Endothelial cell of umbilical vein (primary cell): ENCODE measurements at regions not wholly inside any gene's neighbourhood (a gene's known extent, or its start where the extent isn't known, plus 50 kb on each side); places are given as distances from the start of the nearest gene placed in this dataset.

Experiments
- EZH2 ChIP-seq: IDR thresholded peaks from 2 replicates; pipeline ENCODE4 v1.6.1; 2012; ENCODE audit warnings: borderline replicate concordance, low read depth, mild to moderate bottlenecking, moderate library complexity, low read length, inconsistent platforms; ENCODE audit not compliant: severe bottlenecking
- GATA2 ChIP-seq: IDR thresholded peaks from 2 replicates; pipeline ENCODE4 v1.7.0; 2011; ENCODE audit warnings: low read depth, mild to moderate bottlenecking, moderate library complexity, mixed read lengths, low read length; ENCODE audit not compliant: insufficient read length, insufficient read depth
- MYC ChIP-seq: IDR thresholded peaks from one replicate; pipeline ENCODE4 v1.6.1; 2011; ENCODE audit warnings: mild to moderate bottlenecking, low read depth, low read length
- POLR2A ChIP-seq: IDR thresholded peaks from 2 replicates; pipeline ENCODE4 v1.6.1; 2012; ENCODE audit warnings: low read depth, mild to moderate bottlenecking, control low read depth, low read length
- POLR2AphosphoS5 ChIP-seq: IDR thresholded peaks from 2 replicates; pipeline ENCODE4 v1.6.1; 2012; ENCODE audit warnings: low read depth, mild to moderate bottlenecking, control low read depth, low read length, moderate library complexity; ENCODE audit not compliant: insufficient read depth
- TF ChIP-seq, protein P1 (sequence below), 2 donors: IDR thresholded peaks; 1 replicate in 1 of 2; 2 replicates in 1 of 2; pipeline ENCODE4 v1.5.1; 2011; ENCODE audit warnings: low read length in 2 of 2, mild to moderate bottlenecking in 2 of 2, moderate library complexity in 2 of 2, control low read depth in 1 of 2, inconsistent platforms in 1 of 2, low read depth in 1 of 2; ENCODE audit not compliant: insufficient read depth in 1 of 2; ENCODE audit errors: extremely low read depth in 1 of 2
- TF ChIP-seq, protein P2 (sequence below): IDR thresholded peaks from 2 replicates; pipeline ENCODE4 v1.6.1; 2011; ENCODE audit not compliant: insufficient read depth, insufficient read length

DNA sequence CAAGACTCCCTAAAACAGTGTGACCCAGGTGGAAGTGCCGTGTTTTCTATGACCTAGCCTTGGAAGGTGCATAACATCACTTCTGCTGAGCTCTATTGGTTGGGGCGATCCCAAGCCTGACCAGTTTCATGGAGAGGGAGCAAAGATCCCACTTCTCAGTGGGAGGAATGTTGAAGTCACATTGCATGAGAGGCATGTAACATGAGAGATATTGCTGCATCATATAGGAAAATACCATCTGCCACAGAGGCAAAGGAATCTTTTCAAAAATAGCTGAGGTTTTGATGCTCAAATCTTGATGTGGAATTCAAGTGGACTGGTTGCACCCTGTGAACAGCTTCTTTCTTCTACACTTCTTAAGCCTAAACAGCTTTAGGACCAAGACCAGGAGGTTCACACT, 56.4 kb upstream of the NLRP1 start:
- TF ChIP-seq, protein P1, sequence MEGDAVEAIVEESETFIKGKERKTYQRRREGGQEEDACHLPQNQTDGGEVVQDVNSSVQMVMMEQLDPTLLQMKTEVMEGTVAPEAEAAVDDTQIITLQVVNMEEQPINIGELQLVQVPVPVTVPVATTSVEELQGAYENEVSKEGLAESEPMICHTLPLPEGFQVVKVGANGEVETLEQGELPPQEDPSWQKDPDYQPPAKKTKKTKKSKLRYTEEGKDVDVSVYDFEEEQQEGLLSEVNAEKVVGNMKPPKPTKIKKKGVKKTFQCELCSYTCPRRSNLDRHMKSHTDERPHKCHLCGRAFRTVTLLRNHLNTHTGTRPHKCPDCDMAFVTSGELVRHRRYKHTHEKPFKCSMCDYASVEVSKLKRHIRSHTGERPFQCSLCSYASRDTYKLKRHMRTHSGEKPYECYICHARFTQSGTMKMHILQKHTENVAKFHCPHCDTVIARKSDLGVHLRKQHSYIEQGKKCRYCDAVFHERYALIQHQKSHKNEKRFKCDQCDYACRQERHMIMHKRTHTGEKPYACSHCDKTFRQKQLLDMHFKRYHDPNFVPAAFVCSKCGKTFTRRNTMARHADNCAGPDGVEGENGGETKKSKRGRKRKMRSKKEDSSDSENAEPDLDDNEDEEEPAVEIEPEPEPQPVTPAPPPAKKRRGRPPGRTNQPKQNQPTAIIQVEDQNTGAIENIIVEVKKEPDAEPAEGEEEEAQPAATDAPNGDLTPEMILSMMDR (IDR thresholded peaks at IDR 0.05; ENCODE audit: extremely low read depth in 1 of 2, insufficient read depth in 1 of 2, low read depth in 1 of 2, low read length in 2 of 2), result no peak
- TF ChIP-seq EZH2 (no peak), POLR2A (no peak), POLR2AphosphoS5 (no peak), GATA2 (no peak), MYC (no peak)
- TF ChIP-seq, protein P2, sequence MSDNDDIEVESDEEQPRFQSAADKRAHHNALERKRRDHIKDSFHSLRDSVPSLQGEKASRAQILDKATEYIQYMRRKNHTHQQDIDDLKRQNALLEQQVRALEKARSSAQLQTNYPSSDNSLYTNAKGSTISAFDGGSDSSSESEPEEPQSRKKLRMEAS, result no peak
